ENCODE measurements at regions not wholly inside any gene's neighbourhood (a gene's known extent, or its start where the extent isn't known, plus 50 kb on each side); places are given as distances from the start of the nearest gene placed in this dataset.
A peak's percentile ranks its signal among the peaks of the same experiment; 100 is the strongest.

- intact Hi-C loops (cut with DNase I; ENCODE audit: low total_unique reads) = loop anchor here (10.0 kb wide), 1 partner anchor 305 kb away; no protein-coding TSS in a partner anchor
- peak in 1 of 2 donors; percentile 41 for DNase-seq
- TF ChIP-seq CTCF (IDR thresholded peaks at IDR 0.05) = no peak
- H3K27me3 ChIP-seq = peaks cover 0 to 94% of the 10 kb centered on the region in 2 donors
- H3K4me3 ChIP-seq = no peak overlapping the region
- no peaks in the 10 kb centered on the region for H3K36me3 ChIP-seq
- no peak overlapping the region for H3K27ac ChIP-seq
- peaks cover 0 to 14% (median 2%) of the 10 kb centered on the region in 4 donors for H3K4me1 ChIP-seq
- H3K9me3 ChIP-seq = no peaks in the 10 kb centered on the region
Measured at GRCh38 chr4:3869661-3870566, 103.7 kb downstream of the ADRA2C start.

- DNase-seq = no peak
- no peak for TF ChIP-seq CTCF (IDR thresholded peaks at IDR 0.05)
- H3K9me3 ChIP-seq = no peaks in the 10 kb centered on the region
- intact Hi-C loops (cut with DNase I; ENCODE audit: low total_unique reads) = loop anchor here (10.0 kb wide), 1 partner anchor 306 kb away; no protein-coding TSS in a partner anchor
- H3K4me3 ChIP-seq = no peak overlapping the region
- peaks cover 0 to 14% (median 2%) of the 10 kb centered on the region in 4 donors for H3K4me1 ChIP-seq
- H3K27me3 ChIP-seq = peaks cover 0 to 93% of the 10 kb centered on the region in 2 donors
- H3K36me3 ChIP-seq = no peaks in the 10 kb centered on the region
- no peak overlapping the region for H3K27ac ChIP-seq
Measured at GRCh38 chr4:3870567-3870962, 104.4 kb downstream of the ADRA2C start.

GRCh38 chr4:3871181-3871852, 105.1 kb downstream of the ADRA2C start:
- Histone ChIP-seq H3K9me3 (no peaks in the 10 kb centered on the region), H3K27ac (no peak overlapping the region), H3K4me3 (no peak overlapping the region), H3K4me1 (peaks cover 0 to 14% (median 2%) of the 10 kb centered on the region in 4 donors), H3K27me3 (peaks cover 0 to 92% of the 10 kb centered on the region in 2 donors), H3K36me3 (no peaks in the 10 kb centered on the region)
- intact Hi-C loops (cut with DNase I; ENCODE audit: low total_unique reads) = loop anchor here (10.0 kb wide), 1 partner anchor 307 kb away; no protein-coding TSS in a partner anchor
- TF ChIP-seq CTCF (IDR thresholded peaks at IDR 0.05) = no peak
- DNase-seq = peak in 1 of 2 donors; percentile 45

- intact Hi-C loops (cut with DNase I; ENCODE audit: low total_unique reads) = loop anchor here (10.0 kb wide), 1 partner anchor 307 kb away; no protein-coding TSS in a partner anchor
Measured at GRCh38 chr4:3871881-3872833, 106.0 kb downstream of the ADRA2C start.

More at GRCh38 chr4:3871881-3872833, 106.0 kb downstream of the ADRA2C start:
- Histone ChIP-seq H3K27ac (no peak overlapping the region), H3K27me3 (peaks cover 0 to 92% of the 10 kb centered on the region in 2 donors), H3K4me1 (peaks cover 0 to 14% (median 2%) of the 10 kb centered on the region in 4 donors), H3K36me3 (no peaks in the 10 kb centered on the region), H3K4me3 (no peak overlapping the region), H3K9me3 (peaks cover 0 to 4% (median 0%) of the 10 kb centered on the region in 3 donors)
- TF ChIP-seq CTCF (IDR thresholded peaks at IDR 0.05) = no peak
- peak in 1 of 2 donors; percentile 56 for DNase-seq

Measured in tibial artery (tissue), 4 donors.